H9 (cell line): ENCODE measurements at regions not wholly inside any gene's neighbourhood (a gene's known extent, or its start where the extent isn't known, plus 50 kb on each side); places are given as distances from the start of the nearest gene placed in this dataset.

Experiments used
- DNase-seq: peaks from one replicate; pipeline ENCODE4 v3.0.0-alpha.2; 2017
- H2AFZ ChIP-seq: one replicate; pipeline ENCODE4 v1.6.1; 2013; ENCODE audit warnings: mild to moderate bottlenecking, low read length, control low read depth, moderate library complexity
- H2AK5ac ChIP-seq: 2 replicates; pipeline ENCODE4 v1.6.1; 2013; ENCODE audit warnings: low read length, control low read depth, mixed read lengths; ENCODE audit not compliant: insufficient read length
- H2BK120ac ChIP-seq: one replicate; pipeline ENCODE4 v1.6.1; 2013; ENCODE audit warnings: low read depth, mild to moderate bottlenecking, low read length, control low read depth, inconsistent platforms; ENCODE audit not compliant: poor library complexity, severe bottlenecking
- H2BK12ac ChIP-seq: 2 replicates; pipeline ENCODE4 v1.6.1; 2013; ENCODE audit warnings: low read length, control low read depth, mixed read lengths, low read depth; ENCODE audit not compliant: insufficient read length
- H2BK15ac ChIP-seq: 2 replicates; pipeline ENCODE4 v1.6.1; 2013; ENCODE audit warnings: low read depth, low read length, control low read depth
- H2BK20ac ChIP-seq: one replicate; pipeline ENCODE4 v1.6.1; 2013; ENCODE audit warnings: low read depth, mild to moderate bottlenecking, low read length, control low read depth, inconsistent platforms; ENCODE audit not compliant: poor library complexity, severe bottlenecking
- H2BK5ac ChIP-seq: 2 replicates; pipeline ENCODE4 v1.6.1; 2013; ENCODE audit warnings: low read length, control low read depth, mixed read lengths; ENCODE audit not compliant: insufficient read length
- H3K14ac ChIP-seq: 2 replicates; pipeline ENCODE4 v1.6.1; 2013; ENCODE audit warnings: low read length, control low read depth; ENCODE audit not compliant: insufficient read depth
- H3K18ac ChIP-seq: 2 replicates; pipeline ENCODE4 v1.6.1; 2013; ENCODE audit warnings: low read depth, mild to moderate bottlenecking, mixed read lengths, low read length, control low read depth; ENCODE audit not compliant: insufficient read length
- H3K23ac ChIP-seq: 2 replicates; pipeline ENCODE4 v1.6.1; 2013; ENCODE audit warnings: low read length, control low read depth, mixed read lengths, low read depth; ENCODE audit not compliant: insufficient read length
- H3K23me2 ChIP-seq: 2 replicates; pipeline ENCODE4 v1.6.1; 2013; ENCODE audit warnings: low read depth, mild to moderate bottlenecking, mixed read lengths, low read length, control low read depth; ENCODE audit not compliant: insufficient read length, poor library complexity, severe bottlenecking
- H3K27ac ChIP-seq: 2 replicates; pipeline ENCODE4 v1.5.1; 2013; ENCODE audit warnings: low read length, control low read depth, mixed read lengths, low read depth; ENCODE audit not compliant: insufficient read length
- H3K27me3 ChIP-seq: 2 replicates; pipeline ENCODE4 v1.6.1; 2013; ENCODE audit warnings: low read length, control low read depth, inconsistent platforms; ENCODE audit not compliant: insufficient read depth
- H3K4ac ChIP-seq: 2 replicates; pipeline ENCODE4 v1.6.1; 2013; ENCODE audit warnings: low read depth, mild to moderate bottlenecking, control low read depth, inconsistent platforms, low read length, moderate library complexity
- H3K4me1 ChIP-seq: 2 replicates; pipeline ENCODE4 v1.6.1; 2013; ENCODE audit warnings: low read length, control low read depth, inconsistent platforms; ENCODE audit not compliant: insufficient read depth
- H3K4me2 ChIP-seq: 2 replicates; pipeline ENCODE4 v1.6.1; 2013; ENCODE audit warnings: low read length, control low read depth, mixed read lengths; ENCODE audit not compliant: insufficient read length, insufficient read depth
- H3K56ac ChIP-seq: 2 replicates; pipeline ENCODE4 v1.6.1; 2013; ENCODE audit warnings: low read depth, mild to moderate bottlenecking, mixed read lengths, low read length, control low read depth; ENCODE audit not compliant: insufficient read length
- H3K79me1 ChIP-seq: 2 replicates; pipeline ENCODE4 v1.6.1; 2013; ENCODE audit warnings: low read depth, mild to moderate bottlenecking, moderate library complexity, low read length, control low read depth, inconsistent platforms; ENCODE audit not compliant: insufficient read depth, poor library complexity, severe bottlenecking
- H3K79me2 ChIP-seq: 2 replicates; pipeline ENCODE4 v1.6.1; 2013; ENCODE audit warnings: low read length, control low read depth, inconsistent platforms; ENCODE audit not compliant: insufficient read depth
- H3K9ac ChIP-seq: 2 replicates; pipeline ENCODE4 v1.6.1; 2013; ENCODE audit warnings: low read length, control low read depth, mixed read lengths; ENCODE audit not compliant: insufficient read length; ENCODE audit errors: extremely low read depth
- H3K9me3 ChIP-seq: one replicate; pipeline ENCODE4 v1.6.1; 2013; ENCODE audit warnings: low read depth, low read length, inconsistent platforms; ENCODE audit not compliant: control insufficient read depth
- H3T11ph ChIP-seq: one replicate; pipeline ENCODE4 v1.6.1; 2013; ENCODE audit warnings: mild to moderate bottlenecking, low read length, control low read depth, inconsistent platforms
- H4K20me1 ChIP-seq: one replicate; pipeline ENCODE4 v1.6.1; 2013; ENCODE audit not compliant: control insufficient read depth, insufficient read length, insufficient read depth
- H4K5ac ChIP-seq: 2 replicates; pipeline ENCODE4 v1.6.1; 2013; ENCODE audit warnings: low read depth, mild to moderate bottlenecking, mixed read lengths, low read length, control low read depth; ENCODE audit not compliant: insufficient read length
- H4K8ac ChIP-seq: replicated peaks from 2 replicates; pipeline ENCODE4 v1.6.1; 2013; ENCODE audit warnings: low read length, control low read depth, mixed read lengths, low read depth; ENCODE audit not compliant: insufficient read length
- H4K91ac ChIP-seq: 2 replicates; pipeline ENCODE4 v1.6.1; 2013; ENCODE audit warnings: low read depth, mild to moderate bottlenecking, moderate library complexity, mixed read lengths, low read length, control low read depth; ENCODE audit not compliant: insufficient read length
- H3K27ac Mint-ChIP-seq, 3 experiments: 2 replicates in 2 of 3; 3 replicates in 1 of 3; pipeline ENCODE4 v1.8.0; 2020 to 2021; ENCODE audit warnings: mixed read lengths in 3 of 3, mild to moderate bottlenecking in 1 of 3, moderate library complexity in 1 of 3
- H3K27me3 Mint-ChIP-seq: 2 replicates; pipeline ENCODE4 v1.8.0; 2021; ENCODE audit warnings: low read depth, mild to moderate bottlenecking, moderate library complexity, mixed read lengths
- H3K36me3 Mint-ChIP-seq, 3 experiments: 2 replicates in 2 of 3; 3 replicates in 1 of 3; pipeline ENCODE4 v1.8.0; 2020 to 2021; ENCODE audit warnings: low read depth in 3 of 3, mixed read lengths in 3 of 3; ENCODE audit not compliant: insufficient read depth in 1 of 3
- H3K4me1 Mint-ChIP-seq, 2 experiments: 2 replicates each; pipeline ENCODE4 v1.8.0; 2020; ENCODE audit warnings: mixed read lengths in 2 of 2
- H3K4me3 Mint-ChIP-seq, 2 experiments: 2 replicates in 1 of 2; 3 replicates in 1 of 2; pipeline ENCODE4 v1.8.0; 2020 to 2021; ENCODE audit warnings: mild to moderate bottlenecking in 2 of 2, mixed read lengths in 2 of 2, moderate library complexity in 1 of 2
- H3K9me3 Mint-ChIP-seq, 2 experiments: 2 replicates in 1 of 2; 3 replicates in 1 of 2; pipeline ENCODE4 v1.8.0; 2020; ENCODE audit warnings: mild to moderate bottlenecking in 2 of 2, mixed read lengths in 2 of 2, moderate library complexity in 1 of 2
- WGBS: extraction: QIAGEN DNeasy Blood & Tissue Kit; methylation state at CpG from one replicate; pipeline ENCODE4 v1.1.7; 2013; ENCODE audit warnings: missing lambda C conversion rate, low lambda C conversion rate, mixed read lengths; ENCODE audit not compliant: insufficient read length; ENCODE audit errors: extremely low coverage; 5-methylcytosine and 5-hydroxymethylcytosine counted together
- TF ChIP-seq, protein P1 (sequence below): fragments of 200-600 bp; sonication (generic); conservative IDR thresholded peaks from 3 replicates; pipeline ENCODE4 v1.8.0; 2021; ENCODE audit warnings: antibody characterized with exemption, mild to moderate bottlenecking

DNA sequence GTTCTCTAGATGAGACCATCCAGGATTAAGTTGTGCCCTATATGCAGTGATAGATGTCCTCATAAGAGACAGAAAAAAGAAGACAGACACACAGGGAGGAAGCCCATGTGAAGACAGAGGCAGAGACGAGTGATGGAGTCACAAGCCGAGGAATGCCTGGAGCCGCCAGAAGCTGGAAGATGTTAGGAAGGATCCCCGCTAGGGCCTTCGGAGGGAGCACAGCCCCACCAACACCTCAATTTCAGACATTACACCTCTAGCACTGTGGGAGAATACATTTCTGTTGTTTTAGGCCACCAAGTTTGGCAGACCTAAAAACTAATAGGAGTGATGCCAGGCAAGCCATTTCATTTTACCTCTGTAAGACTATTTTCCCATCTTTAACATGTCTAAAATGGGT, 458.5 kb downstream of the MED13L start:
- H3K4me2 ChIP-seq = no peak overlapping the region
- H3K14ac ChIP-seq = no peak overlapping the region
- no peak overlapping the region for H2BK12ac ChIP-seq
- H3K9me3 ChIP-seq = no peaks in the 10 kb centered on the region
- TF ChIP-seq, protein P1, sequence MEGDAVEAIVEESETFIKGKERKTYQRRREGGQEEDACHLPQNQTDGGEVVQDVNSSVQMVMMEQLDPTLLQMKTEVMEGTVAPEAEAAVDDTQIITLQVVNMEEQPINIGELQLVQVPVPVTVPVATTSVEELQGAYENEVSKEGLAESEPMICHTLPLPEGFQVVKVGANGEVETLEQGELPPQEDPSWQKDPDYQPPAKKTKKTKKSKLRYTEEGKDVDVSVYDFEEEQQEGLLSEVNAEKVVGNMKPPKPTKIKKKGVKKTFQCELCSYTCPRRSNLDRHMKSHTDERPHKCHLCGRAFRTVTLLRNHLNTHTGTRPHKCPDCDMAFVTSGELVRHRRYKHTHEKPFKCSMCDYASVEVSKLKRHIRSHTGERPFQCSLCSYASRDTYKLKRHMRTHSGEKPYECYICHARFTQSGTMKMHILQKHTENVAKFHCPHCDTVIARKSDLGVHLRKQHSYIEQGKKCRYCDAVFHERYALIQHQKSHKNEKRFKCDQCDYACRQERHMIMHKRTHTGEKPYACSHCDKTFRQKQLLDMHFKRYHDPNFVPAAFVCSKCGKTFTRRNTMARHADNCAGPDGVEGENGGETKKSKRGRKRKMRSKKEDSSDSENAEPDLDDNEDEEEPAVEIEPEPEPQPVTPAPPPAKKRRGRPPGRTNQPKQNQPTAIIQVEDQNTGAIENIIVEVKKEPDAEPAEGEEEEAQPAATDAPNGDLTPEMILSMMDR = peak; percentile 38
- H3K36me3 Mint-ChIP-seq = no peaks in the 10 kb centered on the region; a peak in 1 of 7 replicates
- no peak for DNase-seq
- no peaks in the 10 kb centered on the region; a peak in 1 of 5 replicates for H3K9me3 Mint-ChIP-seq
- no peaks in the 10 kb centered on the region for H3K4me1 ChIP-seq
- no peak overlapping the region for H3T11ph ChIP-seq
- H2BK120ac ChIP-seq = no peak overlapping the region
- H3K27ac ChIP-seq = no peak overlapping the region
- no peaks in the 10 kb centered on the region for H3K79me1 ChIP-seq
- WGBS = no CpG with 5 or more reads among the region's 5 CpGs
- H4K91ac ChIP-seq = no peak overlapping the region
- H2AK5ac ChIP-seq = no peak overlapping the region
- H3K18ac ChIP-seq = no peak overlapping the region
- H2AFZ ChIP-seq = no peak overlapping the region
- H3K4ac ChIP-seq = no peak overlapping the region
- no peak overlapping the region for H2BK5ac ChIP-seq
- no peak overlapping the region; a peak in 1 of 7 replicates for H3K27ac Mint-ChIP-seq
- H2BK15ac ChIP-seq = no peak overlapping the region
- no peaks in the 10 kb centered on the region for H3K23me2 ChIP-seq
- no peak overlapping the region for H3K56ac ChIP-seq
- H4K5ac ChIP-seq = no peak overlapping the region
- H3K79me2 ChIP-seq = no peaks in the 10 kb centered on the region
- no peak overlapping the region for H3K23ac ChIP-seq
- no peak overlapping the region for H3K4me3 Mint-ChIP-seq
- no peaks in the 10 kb centered on the region for H4K20me1 ChIP-seq
- peaks cover 20% of the 10 kb centered on the region for H3K27me3 Mint-ChIP-seq
- H3K4me1 Mint-ChIP-seq = no peaks in the 10 kb centered on the region
- H2BK20ac ChIP-seq = no peak overlapping the region
- H3K27me3 ChIP-seq = no peaks in the 10 kb centered on the region
- no peak overlapping the region for H4K8ac ChIP-seq
- H3K9ac ChIP-seq = no peak overlapping the region
